Suppressor macrophage treated with lipopolysaccharide for 4 hours (primary cell): ENCODE measurements at regions not wholly inside any gene's neighbourhood (a gene's known extent, or its start where the extent isn't known, plus 50 kb on each side); places are given as distances from the start of the nearest gene placed in this dataset.

Experiments
- DNase-seq: peaks from one replicate; pipeline ENCODE4 v3.0.0-alpha.2; 2020

GRCh38 chr4:24666816-24667477 lies 82.6 kb upstream of the DHX15 start:
- DNase-seq: no peak

- DNase-seq: no peak
Observed at GRCh38 chr4:24668956-24669355, 84.6 kb upstream of the DHX15 start.

GRCh38 chr4:24669751-24670150 lies 85.4 kb upstream of the DHX15 start:
- no peak for DNase-seq

- peak; percentile 41 for DNase-seq
Observed at GRCh38 chr4:24671849-24672248, 87.5 kb upstream of the DHX15 start.

GRCh38 chr4:24672880-24673279 lies 88.5 kb upstream of the DHX15 start:
- no peak for DNase-seq

GRCh38 chr4:24674279-24674678 lies 89.9 kb upstream of the DHX15 start:
- no peak for DNase-seq

GRCh38 chr4:24675721-24676389 lies 91.5 kb upstream of the DHX15 start:
- DNase-seq: peak; percentile 19

- no peak for DNase-seq
Observed at GRCh38 chr4:24677909-24678308, 93.6 kb upstream of the DHX15 start.

- no peak for DNase-seq
Observed at GRCh38 chr4:24680746-24681448, 96.5 kb upstream of the DHX15 start.

- DNase-seq: peak; percentile 9
Observed at GRCh38 chr4:24683116-24683515, 98.8 kb upstream of the DHX15 start.

- DNase-seq: peak; percentile 41
Observed at GRCh38 chr4:24686866-24687692, 102.7 kb upstream of the DHX15 start.

- DNase-seq: no peak
Observed at GRCh38 chr4:24688453-24688852, 104.1 kb upstream of the DHX15 start.

- DNase-seq: no peak
Observed at GRCh38 chr4:24689212-24689611, 104.9 kb upstream of the DHX15 start.

- no peak for DNase-seq
Observed at GRCh38 chr4:24690436-24690835, 104.9 kb upstream of the SOD3 start.

GRCh38 chr4:24693636-24694035 lies 101.7 kb upstream of the SOD3 start:
- no peak for DNase-seq

GRCh38 chr4:24700118-24700517 lies 95.3 kb upstream of the SOD3 start:
- no peak for DNase-seq

GRCh38 chr4:24701683-24702082 lies 93.7 kb upstream of the SOD3 start:
- no peak for DNase-seq

- DNase-seq: no peak
Observed at GRCh38 chr4:24702281-24702680, 93.1 kb upstream of the SOD3 start.

- DNase-seq: no peak
Observed at GRCh38 chr4:24703298-24703697, 92.1 kb upstream of the SOD3 start.

- DNase-seq: no peak
Observed at GRCh38 chr4:24704149-24704548, 91.2 kb upstream of the SOD3 start.

- no peak for DNase-seq
Observed at GRCh38 chr4:24705016-24705753, 90.2 kb upstream of the SOD3 start.

GRCh38 chr4:24713604-24714003 lies 81.8 kb upstream of the SOD3 start:
- no peak for DNase-seq

GRCh38 chr4:24719615-24720014 lies 75.8 kb upstream of the SOD3 start:
- DNase-seq: no peak
